ENCODE measurements at regions not wholly inside any gene's neighbourhood (a gene's known extent, or its start where the extent isn't known, plus 50 kb on each side); places are given as distances from the start of the nearest gene placed in this dataset.
A peak's percentile ranks its signal among the peaks of the same experiment; 100 is the strongest.

DNA sequence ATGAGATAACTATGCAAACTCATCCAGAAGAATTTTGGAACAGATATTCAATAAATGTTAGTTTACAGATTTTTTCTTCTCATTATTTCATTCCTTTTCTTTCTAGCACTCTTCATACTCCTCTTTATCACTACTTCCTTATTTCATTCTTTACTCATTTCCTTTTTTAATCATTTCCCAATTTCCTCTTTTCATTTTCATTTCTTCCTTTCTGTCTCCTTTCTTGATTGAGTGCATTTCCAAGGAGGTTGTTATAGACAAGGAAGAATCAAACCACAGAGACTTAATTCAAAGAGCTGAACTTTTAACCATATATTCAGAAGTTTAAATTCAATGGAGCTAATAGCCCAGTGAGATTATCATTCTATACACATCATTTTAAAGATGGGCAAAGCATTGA is 600.7 kb downstream of the ARAP2 start:
- no peak for DNase-seq (ENCODE audit: low read depth, low spot score)

DNA sequence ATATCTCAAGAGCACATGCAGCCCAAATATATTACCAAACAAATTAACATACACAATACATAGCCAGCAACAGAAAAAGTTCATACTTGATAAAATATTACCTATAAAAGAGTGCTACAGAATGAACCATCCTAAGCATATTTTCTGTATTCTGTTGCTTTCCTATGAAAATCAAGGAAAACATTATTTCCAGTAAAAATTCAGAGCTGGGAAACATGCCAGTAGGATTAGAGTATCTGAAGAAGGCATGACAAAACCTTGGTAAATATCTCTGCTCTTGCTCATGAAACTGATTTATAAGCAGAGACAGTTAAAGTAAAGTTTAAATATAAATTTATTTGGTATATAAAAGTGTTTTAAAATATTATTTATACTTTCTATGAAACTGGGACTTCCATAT is 599.7 kb downstream of the ARAP2 start:
- DNase-seq (ENCODE audit: low read depth, low spot score): no peak

DNA sequence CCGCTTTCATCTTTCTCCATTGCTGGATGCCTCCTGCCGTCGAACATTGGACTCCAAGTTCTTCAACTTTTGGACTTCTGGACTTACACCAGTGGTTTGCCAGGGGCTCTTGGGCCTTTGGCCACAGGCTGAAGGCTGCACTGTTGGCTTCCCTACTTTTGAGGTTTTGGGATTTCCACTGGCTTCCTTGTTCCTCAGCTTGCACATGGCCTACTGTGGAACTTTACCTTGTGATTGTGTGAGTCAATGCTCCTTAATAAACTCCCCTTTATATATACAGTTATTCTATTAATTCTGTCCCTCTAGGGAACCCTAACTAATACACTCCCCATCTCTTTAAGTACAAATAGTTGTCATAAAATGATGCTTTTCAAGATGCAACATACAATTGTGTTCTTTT is 595.3 kb downstream of the ARAP2 start:
- no peak for DNase-seq (ENCODE audit: low read depth, low spot score)

DNA sequence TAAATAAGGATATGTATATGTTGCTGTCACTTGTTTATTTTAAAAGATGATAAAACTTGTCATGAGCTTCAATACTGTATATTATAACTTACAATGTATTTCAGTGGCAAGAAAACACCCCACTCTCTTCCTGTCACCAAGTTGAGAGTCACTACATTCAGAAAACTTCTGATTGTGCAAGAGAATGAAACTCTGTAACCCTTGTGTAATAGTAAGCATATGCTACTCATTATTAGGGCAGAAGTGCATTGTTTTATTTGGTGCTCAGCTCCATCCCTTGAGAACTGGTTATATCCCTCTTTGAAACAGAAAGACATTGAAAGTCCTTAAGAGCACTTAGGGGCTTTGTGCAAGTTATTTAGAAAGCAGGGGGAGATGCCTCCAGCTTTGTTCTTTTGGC is 594.5 kb downstream of the ARAP2 start:
- no peak for DNase-seq (ENCODE audit: low read depth, low spot score)

DNA sequence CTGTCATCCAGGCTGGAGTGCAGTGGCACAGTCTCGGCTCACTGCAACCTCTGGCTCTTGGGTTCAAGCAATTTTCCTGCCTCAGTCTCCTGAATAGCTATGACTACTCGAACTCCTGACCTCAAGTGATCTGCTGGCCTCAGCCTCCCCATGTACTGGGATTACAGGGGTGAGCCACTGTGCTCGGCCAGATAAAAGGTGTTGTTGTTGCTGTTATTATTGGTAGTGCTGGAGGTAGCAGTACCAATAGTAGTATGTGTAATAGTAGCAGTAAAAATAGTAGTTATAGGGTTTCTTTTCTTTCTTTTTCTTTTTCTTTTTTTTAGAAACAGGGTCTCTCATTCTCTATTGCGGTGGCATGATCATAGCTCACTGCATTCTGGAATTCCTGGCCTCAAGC is 592.1 kb downstream of the ARAP2 start:
- no peak for DNase-seq (ENCODE audit: low read depth, low spot score)

DNA sequence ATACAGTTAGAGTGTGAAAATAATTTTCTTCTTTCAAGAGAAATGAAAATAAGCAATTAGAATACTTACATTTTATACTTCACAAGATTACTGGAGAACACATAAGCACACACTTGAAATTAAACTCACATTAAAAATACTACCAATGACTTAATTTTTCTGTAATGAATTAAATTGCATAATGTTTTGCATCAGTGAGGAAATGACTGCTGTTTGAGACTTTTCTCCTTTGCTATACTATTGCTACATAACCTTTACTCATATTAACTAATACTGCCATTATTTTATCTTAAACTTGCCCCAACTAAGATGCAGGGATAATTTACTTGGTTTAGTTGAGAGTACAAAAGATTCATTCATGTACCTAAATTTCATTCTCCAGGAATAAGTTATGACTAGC is 590.9 kb downstream of the ARAP2 start:
- no peak for DNase-seq (ENCODE audit: low read depth, low spot score)

DNA sequence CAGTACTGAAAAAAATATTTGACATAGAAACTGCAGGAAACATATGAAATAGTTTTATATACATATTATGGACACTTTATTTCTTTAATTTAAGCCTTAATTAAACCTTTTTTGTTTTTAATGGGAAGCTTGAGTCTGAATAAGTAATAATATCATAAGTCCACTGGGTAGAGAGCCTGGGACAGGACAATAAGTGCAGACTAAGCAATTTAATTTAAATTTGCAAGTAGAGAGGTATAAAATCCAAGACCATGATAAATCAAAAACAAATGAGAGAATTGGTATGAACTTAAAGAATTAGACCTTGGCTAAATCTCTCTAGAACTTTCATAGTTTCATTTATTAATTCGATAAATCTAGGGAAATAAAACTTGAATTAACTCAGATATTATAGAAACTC is 571.2 kb downstream of the ARAP2 start:
- DNase-seq (ENCODE audit: low read depth, low spot score): no peak

DNA sequence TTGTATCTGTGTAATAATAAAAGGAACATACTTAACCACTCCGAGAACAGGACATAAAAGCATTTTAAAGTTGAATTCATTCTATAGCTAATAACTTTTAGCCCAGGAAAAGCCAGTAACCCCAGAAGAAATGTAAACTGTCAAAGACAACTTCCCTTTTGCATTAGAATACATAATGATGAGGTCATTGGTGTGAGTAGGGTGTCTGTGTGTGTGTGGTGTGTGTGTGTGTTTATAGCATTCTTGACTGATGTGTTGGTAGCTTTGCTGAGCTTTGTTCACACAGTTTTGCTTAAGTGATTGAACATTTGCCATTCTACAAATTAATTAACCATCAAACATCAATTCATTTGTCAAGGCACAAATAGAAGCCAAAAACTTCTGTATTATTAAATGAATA is 559.6 kb downstream of the ARAP2 start:
- DNase-seq (ENCODE audit: low read depth, low spot score): no peak

DNA sequence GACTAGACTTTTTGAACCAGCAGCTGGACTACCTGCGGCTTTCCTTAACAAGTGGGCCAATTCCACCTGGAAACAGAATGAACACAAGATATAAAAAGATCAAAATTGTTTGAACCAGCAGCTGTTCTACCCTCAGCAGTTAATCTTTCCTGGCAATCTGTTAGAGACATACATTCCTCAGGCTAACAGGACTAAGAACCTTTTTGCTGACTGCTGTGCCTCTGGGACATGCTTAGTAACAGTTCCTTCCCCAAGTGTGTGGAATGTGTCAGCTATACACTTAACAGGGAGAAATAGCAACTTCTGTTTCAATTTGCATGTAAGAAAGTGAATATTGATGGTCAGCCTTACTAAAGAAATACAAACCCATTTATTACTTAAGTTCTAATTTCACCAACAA is 554.4 kb downstream of the ARAP2 start:
- DNase-seq (ENCODE audit: low read depth, low spot score): no peak

DNA sequence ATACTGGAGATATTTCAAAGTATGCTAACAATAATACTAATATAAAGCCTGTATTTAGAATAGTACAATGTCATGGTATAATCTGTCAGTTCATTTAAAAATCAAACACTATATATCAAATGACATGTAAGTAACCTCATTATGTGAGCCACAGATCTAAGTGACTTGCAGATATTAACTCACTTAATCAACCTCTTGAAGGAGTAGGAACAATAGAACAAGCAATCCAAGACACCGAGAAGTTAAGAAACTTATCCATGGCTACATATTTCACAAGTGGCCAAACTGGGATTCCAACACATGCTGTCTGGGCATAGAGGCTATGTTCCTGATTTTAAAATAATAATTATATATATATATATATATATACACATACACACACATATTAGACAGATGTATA is 554.0 kb downstream of the ARAP2 start:
- no peak for DNase-seq (ENCODE audit: low read depth, low spot score)

DNA sequence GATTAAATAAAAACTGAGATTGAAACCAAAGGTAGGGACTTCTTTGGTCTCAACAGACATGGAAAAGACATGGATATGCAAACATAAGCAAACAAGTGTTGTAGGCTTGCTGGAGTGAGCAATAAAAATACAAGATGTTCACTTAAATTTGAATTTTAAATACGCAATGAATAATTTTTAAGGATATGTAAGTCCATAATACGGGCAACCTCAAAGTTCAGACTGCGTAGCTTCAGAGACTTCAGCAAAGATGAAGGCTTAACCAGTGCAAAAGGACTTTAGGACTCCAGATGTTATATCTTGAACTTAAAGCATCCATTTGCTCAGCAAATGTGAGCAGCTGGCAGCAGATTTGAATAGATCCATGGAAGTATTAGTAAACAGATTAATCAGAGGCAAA is 549.3 kb downstream of the ARAP2 start:
- no peak for DNase-seq (ENCODE audit: low read depth, low spot score)

DNA sequence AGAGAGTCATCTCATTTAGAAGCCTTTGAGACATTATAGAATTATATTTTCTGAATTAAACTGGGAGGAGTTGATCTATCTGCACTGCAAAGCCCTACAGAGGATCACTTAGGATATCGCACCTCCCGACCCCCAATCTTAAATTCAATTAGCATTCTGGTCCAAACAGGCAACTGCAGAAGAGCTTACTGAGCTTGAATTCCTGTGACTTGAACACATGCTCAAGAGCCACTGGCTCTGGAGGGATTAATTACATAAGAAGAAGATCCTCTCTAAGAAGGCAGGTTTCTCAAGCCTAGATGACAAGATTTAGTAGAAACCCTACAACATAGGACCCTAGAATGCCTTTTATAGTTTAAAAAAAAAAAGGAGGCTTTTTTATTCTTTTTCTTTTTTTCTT is 548.9 kb downstream of the ARAP2 start:
- no peak for DNase-seq (ENCODE audit: low read depth, low spot score)

DNA sequence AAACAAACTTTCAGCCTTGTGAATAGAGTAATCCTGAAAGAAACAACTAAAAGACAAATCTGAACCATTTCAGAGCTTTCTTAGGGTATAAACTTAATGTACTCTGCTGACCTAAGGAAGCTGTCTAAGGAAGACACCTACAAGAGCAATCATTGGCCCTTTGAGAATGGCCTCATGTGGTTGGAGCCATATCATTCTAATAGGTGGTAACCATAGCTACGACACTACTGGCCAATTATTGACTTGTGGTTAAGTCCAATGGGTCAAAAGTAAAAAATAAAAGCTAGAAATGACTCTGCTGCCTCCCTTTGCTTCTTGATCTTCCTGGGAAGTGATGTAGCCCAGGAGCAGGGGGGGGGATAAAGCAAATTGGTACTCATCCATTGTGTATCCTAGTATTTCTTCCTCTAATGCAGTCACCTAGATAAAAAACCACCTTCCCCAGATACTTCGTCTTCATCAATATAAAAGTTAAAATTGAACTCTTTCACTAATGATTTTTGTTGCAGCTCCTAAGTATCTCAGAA is 547.0 kb downstream of the ARAP2 start:
- no peak for DNase-seq (ENCODE audit: low read depth, low spot score)

DNA sequence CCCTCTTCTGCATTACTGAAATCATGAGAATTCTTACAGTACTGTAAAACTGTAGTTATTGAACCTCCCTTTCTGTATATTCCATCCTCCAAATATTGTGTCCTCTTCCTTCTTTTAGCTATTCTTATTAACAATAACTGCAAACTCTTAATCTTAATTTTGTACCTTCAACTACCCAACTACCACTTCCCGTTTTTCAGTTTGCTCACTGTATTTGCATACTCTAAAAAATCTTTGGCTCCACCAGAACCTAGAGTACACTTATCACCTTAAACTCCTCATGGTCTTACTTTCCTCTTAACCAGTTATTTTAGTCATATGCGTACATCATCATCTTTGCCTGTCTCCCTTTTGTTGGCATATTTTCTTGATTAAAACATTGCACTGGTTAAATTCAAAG is 543.7 kb downstream of the ARAP2 start:
- DNase-seq (ENCODE audit: low read depth, low spot score): no peak

DNA sequence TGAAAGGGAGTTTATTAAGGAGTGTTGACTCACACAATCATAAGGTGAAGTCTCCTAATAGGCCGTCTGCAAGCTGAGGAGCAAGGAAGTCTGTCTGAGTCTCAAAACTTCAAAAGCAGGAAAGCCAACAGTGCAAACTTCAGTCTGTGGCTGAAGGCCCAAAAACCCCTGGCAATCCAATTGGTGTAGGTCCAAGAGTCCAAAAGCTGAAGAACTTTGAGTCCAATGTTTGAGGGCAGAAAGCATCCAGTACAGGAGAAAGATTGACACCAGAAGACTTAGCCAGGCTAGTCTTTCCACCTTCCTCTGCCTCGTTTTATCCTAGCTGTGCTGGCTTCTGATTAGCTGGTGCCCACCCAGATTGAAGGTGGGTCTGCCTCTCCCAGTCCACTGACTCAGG is 535.2 kb downstream of the ARAP2 start:
- DNase-seq (ENCODE audit: low read depth, low spot score): no peak

DNA sequence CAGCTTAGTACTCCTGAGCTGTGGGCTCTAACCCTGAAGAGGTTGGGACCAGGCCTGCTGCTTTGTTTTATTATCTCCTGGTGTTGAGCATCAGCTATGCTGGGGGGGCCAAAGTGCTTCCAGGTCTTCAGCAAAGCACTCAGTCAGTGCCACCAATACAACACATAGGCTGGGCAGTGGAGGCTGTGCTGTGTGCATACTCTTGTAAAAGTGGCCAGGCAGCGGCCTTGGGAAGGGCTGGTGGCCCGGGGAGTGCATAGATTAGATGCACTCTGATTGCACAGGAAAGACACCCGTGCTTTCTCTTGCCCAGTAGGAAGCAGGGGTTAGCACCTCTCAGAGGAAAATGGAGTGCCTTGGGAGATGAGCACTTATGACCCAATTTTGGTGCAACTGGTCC is 534.0 kb downstream of the ARAP2 start:
- DNase-seq (ENCODE audit: low read depth, low spot score): no peak

DNA sequence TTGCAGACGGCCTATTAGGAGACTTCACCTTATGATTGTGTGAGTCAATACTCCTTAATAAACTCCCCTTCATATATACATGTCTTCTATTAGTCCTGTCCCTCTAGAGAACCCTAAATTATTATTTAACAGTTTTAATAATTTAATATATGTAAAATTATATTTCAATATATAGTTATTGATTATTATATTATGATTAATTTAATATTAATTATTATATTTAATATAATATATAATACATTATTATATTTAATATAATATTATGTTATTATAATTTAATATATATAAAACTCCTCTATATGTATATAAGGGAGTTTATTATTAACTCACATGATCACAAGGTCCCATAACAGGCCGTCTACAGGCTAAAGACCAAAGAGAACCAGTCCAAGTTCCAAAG is 533.2 kb downstream of the ARAP2 start:
- DNase-seq (ENCODE audit: low read depth, low spot score): no peak

DNA sequence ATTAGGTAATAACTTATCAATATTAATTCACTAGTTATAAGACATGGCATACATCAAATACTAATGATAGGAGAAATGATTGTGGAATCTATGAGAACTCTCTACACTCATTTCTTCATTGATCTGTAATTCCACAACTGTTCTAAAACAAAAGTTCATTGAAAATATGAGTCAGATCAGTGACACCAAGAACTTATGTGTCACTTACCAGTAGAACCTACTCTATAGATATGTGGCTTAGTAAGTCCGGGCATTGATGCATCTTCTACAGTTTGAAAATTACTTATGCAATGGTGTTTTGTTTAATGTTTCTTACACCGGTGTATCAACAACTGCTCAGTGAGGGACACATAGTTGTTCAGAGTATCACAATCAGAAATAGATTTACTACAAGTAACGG is 520.3 kb downstream of the ARAP2 start:
- no peak for DNase-seq (ENCODE audit: low read depth, low spot score)

DNA sequence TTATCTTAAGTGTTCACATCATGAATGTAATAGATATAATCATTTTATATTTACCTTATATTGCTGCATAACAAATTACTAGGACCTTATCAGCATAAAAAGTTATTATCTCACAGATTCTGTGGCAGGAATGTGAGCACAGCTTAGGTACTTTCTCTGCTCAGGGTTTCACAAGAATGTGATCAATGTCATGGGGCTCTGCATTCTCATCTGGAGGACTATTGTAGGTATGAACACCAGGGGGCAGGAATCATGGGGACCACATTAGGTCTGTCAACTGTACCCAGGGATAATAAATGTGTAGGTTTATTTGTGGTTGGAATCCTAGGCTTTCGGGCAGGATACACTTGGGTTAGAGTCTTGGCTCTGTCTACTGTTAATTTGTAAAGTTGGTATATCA is 519.2 kb downstream of the ARAP2 start:
- DNase-seq (ENCODE audit: low read depth, low spot score): peak; percentile 12

DNA sequence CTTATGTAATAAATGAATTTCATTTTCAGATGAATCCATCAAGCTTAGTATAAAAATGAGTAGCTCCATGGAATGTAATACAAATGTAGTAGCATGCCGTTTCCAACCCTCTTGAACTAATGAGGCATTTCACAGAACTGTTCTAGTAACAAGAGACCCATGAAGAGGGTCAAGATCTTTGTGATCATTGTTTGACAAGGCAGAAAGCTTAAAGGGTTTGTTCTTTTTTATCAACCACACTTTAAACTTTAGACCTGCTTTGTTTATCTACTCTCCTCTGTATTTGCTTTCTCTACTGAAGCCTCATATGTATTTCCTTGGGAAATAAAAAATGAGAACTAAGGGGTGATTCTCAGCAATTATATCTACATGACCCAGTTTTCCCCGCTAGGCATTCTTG is 513.9 kb downstream of the ARAP2 start:
- no peak for DNase-seq (ENCODE audit: low read depth, low spot score)

DNA sequence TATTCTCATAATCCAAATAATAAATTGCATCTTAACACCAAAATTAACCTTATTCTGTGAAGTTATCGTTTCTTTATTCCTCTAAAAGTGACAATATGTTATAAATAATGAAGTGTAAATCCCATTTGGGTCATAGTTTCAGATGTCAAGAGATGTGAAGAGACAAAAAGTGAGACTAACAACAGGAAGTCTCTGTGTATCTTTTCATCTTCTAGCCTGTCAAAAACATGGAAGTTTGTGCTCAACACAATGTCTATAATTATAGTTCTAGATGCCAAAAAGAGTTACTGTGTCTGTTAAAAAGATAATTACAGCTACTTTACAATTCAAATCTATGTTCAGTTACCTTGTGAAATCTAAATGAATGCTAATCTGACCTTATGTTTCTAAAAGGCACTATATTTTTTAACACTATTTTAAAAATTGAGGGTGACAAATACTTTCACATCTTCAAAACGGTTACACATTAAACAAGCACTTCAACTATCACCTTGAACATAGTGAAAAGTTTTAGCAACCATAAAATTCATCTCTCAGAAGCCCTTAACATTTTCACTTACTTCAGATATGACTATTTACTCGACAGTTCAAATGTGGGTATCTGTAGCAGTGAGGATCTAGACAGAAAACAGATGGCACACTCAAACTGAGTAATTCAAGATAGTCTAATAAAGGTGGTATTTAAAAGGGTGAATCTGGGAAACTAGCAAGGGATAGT is 509.8 kb downstream of the ARAP2 start:
- DNase-seq (ENCODE audit: low read depth, low spot score): no peak

DNA sequence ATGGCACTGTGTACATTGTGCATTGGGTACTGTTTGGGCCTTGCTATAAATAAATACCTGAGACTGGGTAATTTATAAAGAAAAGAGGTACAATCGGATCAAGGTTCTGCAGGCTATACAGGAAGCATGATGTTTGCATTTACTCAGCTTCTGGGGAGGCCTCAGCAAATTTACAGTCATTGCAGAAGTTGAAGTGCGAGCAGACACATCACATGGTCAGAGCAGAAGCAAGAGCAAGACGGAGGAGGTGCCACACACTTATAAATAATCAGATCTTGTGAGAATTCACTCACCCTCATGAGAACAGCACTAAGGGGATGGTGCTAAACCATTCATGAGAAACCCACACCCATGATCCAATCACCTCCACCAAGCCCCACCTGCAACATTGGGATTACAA is 505.0 kb downstream of the ARAP2 start:
- DNase-seq (ENCODE audit: low read depth, low spot score): no peak

DNA sequence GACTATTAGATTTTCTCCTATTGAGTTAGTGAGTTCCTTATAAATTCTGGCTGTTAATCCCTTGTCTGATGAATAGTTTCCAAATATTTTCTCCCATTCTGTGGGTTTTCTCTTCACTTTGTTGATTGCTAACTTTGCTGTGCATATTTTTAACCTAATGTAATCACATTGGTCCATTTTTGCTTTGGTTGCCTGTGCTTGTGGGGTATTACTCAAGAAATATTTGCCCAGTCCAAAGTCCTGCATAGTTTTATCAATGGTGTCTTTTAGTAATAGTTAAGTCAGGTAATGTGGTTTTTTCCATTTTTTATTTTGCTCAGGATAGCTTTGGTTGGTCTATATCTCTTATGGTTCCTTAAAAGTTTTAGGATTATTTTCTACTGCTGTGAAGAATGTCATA is 490.3 kb downstream of the ARAP2 start:
- DNase-seq (ENCODE audit: low read depth, low spot score): no peak

DNA sequence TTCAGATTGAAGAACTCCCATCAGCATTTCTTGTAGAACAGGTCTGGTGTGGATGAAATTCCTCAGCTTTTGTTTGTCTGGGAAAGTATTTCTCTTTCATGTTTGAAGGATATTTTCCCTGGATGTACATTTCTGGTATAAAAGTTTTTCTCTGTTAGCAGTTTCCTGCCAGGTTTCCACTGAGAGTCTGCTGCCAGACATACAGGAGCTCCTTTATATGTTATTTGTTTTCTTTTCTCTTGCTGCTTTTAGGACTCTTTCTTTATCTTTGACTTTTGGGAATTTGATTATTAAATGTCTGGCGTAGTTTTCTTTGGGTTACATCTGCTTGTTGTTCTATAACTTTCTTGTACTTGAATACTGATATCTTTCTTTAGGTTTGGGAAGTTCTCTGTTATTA is 486.5 kb downstream of the ARAP2 start:
- no peak for DNase-seq (ENCODE audit: low read depth, low spot score)
